ENCODE measurements at regions not wholly inside any gene's neighbourhood (a gene's known extent, or its start where the extent isn't known, plus 50 kb on each side); places are given as distances from the start of the nearest gene placed in this dataset.

- DNase-seq (ENCODE audit: low spot score): no peak
- Histone ChIP-seq H3K27ac (no peak overlapping the region), H3K27me3 (no peaks in the 10 kb centered on the region), H3K36me3 (no peaks in the 10 kb centered on the region), H3K4me1 (peaks cover 0 to 9% of the 10 kb centered on the region in 2 donors), H3K9me3 (no peaks in the 10 kb centered on the region), H3K4me3 (no peak overlapping the region)
- TF ChIP-seq CTCF (IDR thresholded peaks at IDR 0.05): no peak
Measured at GRCh38 chr1:232183802-232184201, 446.1 kb downstream of the SIPA1L2 start.

GRCh38 chr1:232183266-232183800 is 446.6 kb downstream of the SIPA1L2 start:
- Histone ChIP-seq H3K27ac (no peak overlapping the region), H3K27me3 (no peaks in the 10 kb centered on the region), H3K4me1 (peaks cover 0 to 9% of the 10 kb centered on the region in 2 donors), H3K9me3 (no peaks in the 10 kb centered on the region), H3K4me3 (no peak overlapping the region), H3K36me3 (no peaks in the 10 kb centered on the region)
- no peak for DNase-seq (ENCODE audit: low spot score)
- TF ChIP-seq CTCF (IDR thresholded peaks at IDR 0.05): no peak

GRCh38 chr1:232182236-232182635 is 447.7 kb downstream of the SIPA1L2 start:
- no peak for DNase-seq (ENCODE audit: low spot score)
- no peak for TF ChIP-seq CTCF (IDR thresholded peaks at IDR 0.05)
- no peaks in the 10 kb centered on the region for H3K27me3 ChIP-seq
- H3K27ac ChIP-seq: no peak overlapping the region
- no peak overlapping the region for H3K4me3 ChIP-seq
- peaks cover 0 to 9% of the 10 kb centered on the region in 2 donors for H3K4me1 ChIP-seq
- no peaks in the 10 kb centered on the region for H3K36me3 ChIP-seq
- H3K9me3 ChIP-seq: no peaks in the 10 kb centered on the region

GRCh38 chr1:232180779-232181136 is 449.2 kb downstream of the SIPA1L2 start:
- Histone ChIP-seq H3K27ac (no peak overlapping the region), H3K36me3 (no peaks in the 10 kb centered on the region), H3K9me3 (no peaks in the 10 kb centered on the region), H3K4me1 (peaks cover 0 to 9% of the 10 kb centered on the region in 2 donors), H3K27me3 (no peaks in the 10 kb centered on the region), H3K4me3 (no peak overlapping the region)
- no peak for TF ChIP-seq CTCF (IDR thresholded peaks at IDR 0.05)
- DNase-seq (ENCODE audit: low spot score): no peak

GRCh38 chr1:232179896-232180778 is 449.8 kb downstream of the SIPA1L2 start:
- H3K27ac ChIP-seq: no peak overlapping the region
- no peak for TF ChIP-seq CTCF (IDR thresholded peaks at IDR 0.05)

More at GRCh38 chr1:232179896-232180778, 449.8 kb downstream of the SIPA1L2 start:
- Histone ChIP-seq H3K36me3 (no peaks in the 10 kb centered on the region), H3K4me3 (no peak overlapping the region), H3K4me1 (peaks cover 0 to 9% of the 10 kb centered on the region in 2 donors), H3K9me3 (no peaks in the 10 kb centered on the region), H3K27me3 (no peaks in the 10 kb centered on the region)
- DNase-seq (ENCODE audit: low spot score): no peak

Measured in right atrium auricular region (tissue), 2 donors.